ENCODE measurements at regions not wholly inside any gene's neighbourhood (a gene's known extent, or its start where the extent isn't known, plus 50 kb on each side); places are given as distances from the start of the nearest gene placed in this dataset.

- TF ChIP-seq CTCF (IDR thresholded peaks at IDR 0.05; ENCODE audit: extremely low read depth, insufficient read depth, missing control alignments) = no peak
- no peak for DNase-seq (ENCODE audit: low spot score)
- in situ Hi-C loops (cut with MboI; ENCODE audit: low pct_unique_long_range_greater_than_20kb, low sequenced_read_pairs, unreplicated experiment) = no loop called here
Measured at GRCh38 chr6:20318851-20319387, 82.8 kb upstream of the E2F3 start.

GRCh38 chr6:20319520-20320357 is 81.9 kb upstream of the E2F3 start:
- TF ChIP-seq CTCF (IDR thresholded peaks at IDR 0.05; ENCODE audit: extremely low read depth, insufficient read depth, missing control alignments) = no peak
- peak; percentile 80 for DNase-seq (ENCODE audit: low spot score)
- in situ Hi-C loops (cut with MboI; ENCODE audit: low pct_unique_long_range_greater_than_20kb, low sequenced_read_pairs, unreplicated experiment) = no loop called here

- no peak for DNase-seq (ENCODE audit: low spot score)
- in situ Hi-C loops (cut with MboI; ENCODE audit: low pct_unique_long_range_greater_than_20kb, low sequenced_read_pairs, unreplicated experiment) = no loop called here
Measured at GRCh38 chr6:20325641-20326421, 75.8 kb upstream of the E2F3 start.

GRCh38 chr6:20326422-20326728 is 75.3 kb upstream of the E2F3 start:
- in situ Hi-C loops (cut with MboI; ENCODE audit: low pct_unique_long_range_greater_than_20kb, low sequenced_read_pairs, unreplicated experiment) = no loop called here
- TF ChIP-seq CTCF (IDR thresholded peaks at IDR 0.05; ENCODE audit: extremely low read depth, insufficient read depth, missing control alignments) = no peak
- no peak for DNase-seq (ENCODE audit: low spot score)

More at GRCh38 chr6:20325641-20326421, 75.8 kb upstream of the E2F3 start:
- no peak for TF ChIP-seq CTCF (IDR thresholded peaks at IDR 0.05; ENCODE audit: extremely low read depth, insufficient read depth, missing control alignments)

- no peak for TF ChIP-seq CTCF (IDR thresholded peaks at IDR 0.05; ENCODE audit: extremely low read depth, insufficient read depth, missing control alignments)
- no peak for DNase-seq (ENCODE audit: low spot score)
- in situ Hi-C loops (cut with MboI; ENCODE audit: low pct_unique_long_range_greater_than_20kb, low sequenced_read_pairs, unreplicated experiment) = no loop called here
Measured at GRCh38 chr6:20327141-20327540, 74.5 kb upstream of the E2F3 start.

- no peak for DNase-seq (ENCODE audit: low spot score)
- no peak for TF ChIP-seq CTCF (IDR thresholded peaks at IDR 0.05; ENCODE audit: extremely low read depth, insufficient read depth, missing control alignments)
- in situ Hi-C loops (cut with MboI; ENCODE audit: low pct_unique_long_range_greater_than_20kb, low sequenced_read_pairs, unreplicated experiment) = no loop called here
Measured at GRCh38 chr6:20328266-20328923, 73.3 kb upstream of the E2F3 start.
